ENCODE measurements at regions not wholly inside any gene's neighbourhood (a gene's known extent, or its start where the extent isn't known, plus 50 kb on each side); places are given as distances from the start of the nearest gene placed in this dataset.
"Not testable (repeated sequence)": the region's sequence is repeated elsewhere in the genome, so short reads cannot be mapped to it uniquely, and the experiment has no call there.

GRCh38 chr3:192066253-192066652, 605.3 kb downstream of the PYDC2 start:
- TF ChIP-seq CTCF (IDR thresholded peaks at IDR 0.05; ENCODE audit: low read depth, low read length); EZH2phosphoT487 (IDR thresholded peaks at IDR 0.05; ENCODE audit: low read depth): not testable (repeated sequence)

Data from OCI-LY3 (cell line).